WTC11 (cell line): ENCODE measurements at regions not wholly inside any gene's neighbourhood (a gene's known extent, or its start where the extent isn't known, plus 50 kb on each side); places are given as distances from the start of the nearest gene placed in this dataset.

ENCODE experiments used
- ATAC-seq: fragments of 200-7000 bp; cut with Tn5 transposase; 2 replicates; pipeline ENCODE4 v1.10.0; 2021; ENCODE audit warnings: mild to moderate bottlenecking, moderate library complexity
- CTCF ChIA-PET: fragments of 300-600 bp; sonication (Branson Sonifier 250); formaldehyde crosslinking; loops from one replicate; lab custom pipeline; 2021; ENCODE audit warnings: antibody characterized with exemption; lab: Charles Lee
- POLR2A ChIA-PET: fragments of 350-600 bp; sonication (Branson Sonifier 250); formaldehyde crosslinking; loops from one replicate; lab custom pipeline; 2021; ENCODE audit warnings: antibody characterized with exemption; lab: Charles Lee
- DNase-seq: peaks from one replicate; pipeline ENCODE4 v3.0.0; 2021; ENCODE audit warnings: low spot score
- H3K27ac Mint-ChIP-seq: 2 replicates; pipeline ENCODE4 v1.8.0; 2021; ENCODE audit warnings: mixed read lengths
- H3K27me3 Mint-ChIP-seq: 2 replicates; pipeline ENCODE4 v1.8.0; 2021; ENCODE audit warnings: low read depth, mild to moderate bottlenecking, moderate library complexity, mixed read lengths
- H3K36me3 Mint-ChIP-seq: 2 replicates; pipeline ENCODE4 v1.8.0; 2021; ENCODE audit warnings: mixed read lengths
- H3K4me1 Mint-ChIP-seq: 2 replicates; pipeline ENCODE4 v1.8.0; 2022; ENCODE audit warnings: mixed read lengths
- H3K4me3 Mint-ChIP-seq: 2 replicates; pipeline ENCODE4 v1.8.0; 2021; ENCODE audit warnings: mild to moderate bottlenecking, moderate library complexity, mixed read lengths
- H3K9me3 Mint-ChIP-seq: 2 replicates; pipeline ENCODE4 v1.8.0; 2021; ENCODE audit warnings: mixed read lengths
- CREB1 ChIP-seq: sonication (generic); formaldehyde crosslinking; IDR thresholded peaks from 2 replicates; pipeline ENCODE4 v1.8.0; 2023; ENCODE audit warnings: mild to moderate bottlenecking, missing genetic modification reagents
- ESRRA ChIP-seq: sonication (generic); formaldehyde crosslinking; IDR thresholded peaks from 2 replicates; pipeline ENCODE4 v1.8.1; 2022; ENCODE audit warnings: mild to moderate bottlenecking, missing genetic modification reagents, borderline replicate concordance
- FOXJ3 ChIP-seq: sonication (generic); formaldehyde crosslinking; IDR thresholded peaks from 2 replicates; pipeline ENCODE4 v1.9.0; 2021; ENCODE audit warnings: missing genetic modification reagents, mild to moderate bottlenecking, borderline replicate concordance
- GABPB1 ChIP-seq: sonication (generic); formaldehyde crosslinking; IDR thresholded peaks from 2 replicates; pipeline ENCODE4 v1.8.1; 2023; ENCODE audit warnings: mild to moderate bottlenecking, missing genetic modification reagents
- HMGA2 ChIP-seq: fragments of 250-450 bp; sonication (Bioruptor Pico); IDR thresholded peaks from 2 replicates; pipeline ENCODE4 v1.4.0; 2021; ENCODE audit warnings: mild to moderate bottlenecking, moderate library complexity
- MXD4 ChIP-seq: fragments of 250-450 bp; sonication (Bioruptor Pico); IDR thresholded peaks from 2 replicates; pipeline ENCODE4 v1.8.0; 2021; ENCODE audit warnings: mild to moderate bottlenecking, moderate library complexity, borderline replicate concordance
- TP53 ChIP-seq: sonication (generic); formaldehyde crosslinking; IDR thresholded peaks from 2 replicates; pipeline ENCODE4 v1.8.1; 2023; ENCODE audit warnings: mild to moderate bottlenecking, missing genetic modification reagents
- ZNF423 ChIP-seq: fragments of 250-450 bp; sonication (Bioruptor Pico); IDR thresholded peaks from 2 replicates; pipeline ENCODE4 v2.1.2; 2022; ENCODE audit warnings: mild to moderate bottlenecking, moderate library complexity
- TF ChIP-seq, protein P1 (sequence below): sonication (generic); formaldehyde crosslinking; conservative IDR thresholded peaks from 2 replicates; pipeline ENCODE4 v1.8.1; 2023; ENCODE audit warnings: mild to moderate bottlenecking, low read depth, missing genetic modification reagents, moderate library complexity
- TF ChIP-seq, protein P2 (sequence below): fragments of 250-450 bp; sonication (Bioruptor Pico); IDR thresholded peaks from 2 replicates; pipeline ENCODE4 v2.1.2; 2022; ENCODE audit warnings: mild to moderate bottlenecking, moderate library complexity
- TF ChIP-seq, protein P3 (sequence below): sonication (generic); formaldehyde crosslinking; IDR thresholded peaks from 2 replicates; pipeline ENCODE4 v1.8.1; 2023; ENCODE audit warnings: mild to moderate bottlenecking, missing genetic modification reagents
- TF ChIP-seq, protein P4 (sequence below): fragments of 250-450 bp; sonication (Bioruptor Pico); IDR thresholded peaks from 2 replicates; pipeline ENCODE4 v1.9.0; 2021; ENCODE audit warnings: mild to moderate bottlenecking, borderline replicate concordance

DNA sequence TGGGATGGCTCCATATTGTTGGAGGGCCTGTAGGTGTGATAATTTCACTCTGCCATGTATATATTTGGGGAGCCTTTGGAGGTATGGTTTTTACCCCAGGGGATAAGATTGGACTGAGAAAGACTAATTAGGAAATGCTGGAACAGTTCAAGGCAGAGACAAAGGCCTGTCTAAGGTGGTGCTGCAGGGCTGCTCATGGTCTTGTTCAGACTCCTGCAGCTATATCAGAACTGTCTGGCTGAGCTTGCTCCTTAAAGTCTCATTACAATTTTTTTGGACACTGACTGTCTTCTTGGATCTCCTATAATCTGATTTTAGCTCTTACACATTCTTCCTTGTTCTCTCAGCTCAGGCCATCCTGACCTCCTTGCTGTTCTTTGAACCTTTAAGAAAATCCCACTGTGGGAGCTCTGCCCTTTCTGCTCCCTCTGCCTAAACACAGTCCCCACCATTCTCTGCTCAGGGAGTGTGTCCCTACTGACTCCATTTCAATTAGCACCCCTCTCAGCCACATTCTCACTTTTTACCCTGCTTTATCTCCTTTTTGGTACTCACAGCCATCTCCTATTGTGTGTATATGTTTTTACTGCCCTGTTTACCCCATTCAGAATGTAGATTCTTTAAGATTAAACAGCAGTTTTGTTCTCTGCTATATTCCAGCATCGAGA, 468.7 kb upstream of the FANCL start (continued):
- TF ChIP-seq, protein P1, sequence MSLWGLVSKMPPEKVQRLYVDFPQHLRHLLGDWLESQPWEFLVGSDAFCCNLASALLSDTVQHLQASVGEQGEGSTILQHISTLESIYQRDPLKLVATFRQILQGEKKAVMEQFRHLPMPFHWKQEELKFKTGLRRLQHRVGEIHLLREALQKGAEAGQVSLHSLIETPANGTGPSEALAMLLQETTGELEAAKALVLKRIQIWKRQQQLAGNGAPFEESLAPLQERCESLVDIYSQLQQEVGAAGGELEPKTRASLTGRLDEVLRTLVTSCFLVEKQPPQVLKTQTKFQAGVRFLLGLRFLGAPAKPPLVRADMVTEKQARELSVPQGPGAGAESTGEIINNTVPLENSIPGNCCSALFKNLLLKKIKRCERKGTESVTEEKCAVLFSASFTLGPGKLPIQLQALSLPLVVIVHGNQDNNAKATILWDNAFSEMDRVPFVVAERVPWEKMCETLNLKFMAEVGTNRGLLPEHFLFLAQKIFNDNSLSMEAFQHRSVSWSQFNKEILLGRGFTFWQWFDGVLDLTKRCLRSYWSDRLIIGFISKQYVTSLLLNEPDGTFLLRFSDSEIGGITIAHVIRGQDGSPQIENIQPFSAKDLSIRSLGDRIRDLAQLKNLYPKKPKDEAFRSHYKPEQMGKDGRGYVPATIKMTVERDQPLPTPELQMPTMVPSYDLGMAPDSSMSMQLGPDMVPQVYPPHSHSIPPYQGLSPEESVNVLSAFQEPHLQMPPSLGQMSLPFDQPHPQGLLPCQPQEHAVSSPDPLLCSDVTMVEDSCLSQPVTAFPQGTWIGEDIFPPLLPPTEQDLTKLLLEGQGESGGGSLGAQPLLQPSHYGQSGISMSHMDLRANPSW (CRISPR knock-in tag) = no peak
- no peak for TF ChIP-seq HMGA2 (CRISPR knock-in tag)
- TF ChIP-seq FOXJ3 = no peak
- TF ChIP-seq, protein P2, sequence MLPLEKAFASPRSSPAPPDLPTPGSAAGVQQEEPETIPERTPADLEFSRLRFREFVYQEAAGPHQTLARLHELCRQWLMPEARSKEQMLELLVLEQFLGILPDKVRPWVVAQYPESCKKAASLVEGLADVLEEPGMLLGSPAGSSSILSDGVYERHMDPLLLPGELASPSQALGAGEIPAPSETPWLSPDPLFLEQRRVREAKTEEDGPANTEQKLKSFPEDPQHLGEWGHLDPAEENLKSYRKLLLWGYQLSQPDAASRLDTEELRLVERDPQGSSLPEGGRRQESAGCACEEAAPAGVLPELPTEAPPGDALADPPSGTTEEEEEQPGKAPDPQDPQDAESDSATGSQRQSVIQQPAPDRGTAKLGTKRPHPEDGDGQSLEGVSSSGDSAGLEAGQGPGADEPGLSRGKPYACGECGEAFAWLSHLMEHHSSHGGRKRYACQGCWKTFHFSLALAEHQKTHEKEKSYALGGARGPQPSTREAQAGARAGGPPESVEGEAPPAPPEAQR (CRISPR knock-in tag) = no peak
- no peak for TF ChIP-seq ZNF423 (CRISPR knock-in tag)
- TF ChIP-seq ESRRA (CRISPR knock-in tag) = no peak
- no peak for TF ChIP-seq GABPB1 (CRISPR knock-in tag)
- TF ChIP-seq MXD4 (CRISPR knock-in tag) = no peak
- TF ChIP-seq, protein P3, sequence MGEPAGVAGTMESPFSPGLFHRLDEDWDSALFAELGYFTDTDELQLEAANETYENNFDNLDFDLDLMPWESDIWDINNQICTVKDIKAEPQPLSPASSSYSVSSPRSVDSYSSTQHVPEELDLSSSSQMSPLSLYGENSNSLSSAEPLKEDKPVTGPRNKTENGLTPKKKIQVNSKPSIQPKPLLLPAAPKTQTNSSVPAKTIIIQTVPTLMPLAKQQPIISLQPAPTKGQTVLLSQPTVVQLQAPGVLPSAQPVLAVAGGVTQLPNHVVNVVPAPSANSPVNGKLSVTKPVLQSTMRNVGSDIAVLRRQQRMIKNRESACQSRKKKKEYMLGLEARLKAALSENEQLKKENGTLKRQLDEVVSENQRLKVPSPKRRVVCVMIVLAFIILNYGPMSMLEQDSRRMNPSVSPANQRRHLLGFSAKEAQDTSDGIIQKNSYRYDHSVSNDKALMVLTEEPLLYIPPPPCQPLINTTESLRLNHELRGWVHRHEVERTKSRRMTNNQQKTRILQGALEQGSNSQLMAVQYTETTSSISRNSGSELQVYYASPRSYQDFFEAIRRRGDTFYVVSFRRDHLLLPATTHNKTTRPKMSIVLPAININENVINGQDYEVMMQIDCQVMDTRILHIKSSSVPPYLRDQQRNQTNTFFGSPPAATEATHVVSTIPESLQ (CRISPR knock-in tag) = no peak

DNA sequence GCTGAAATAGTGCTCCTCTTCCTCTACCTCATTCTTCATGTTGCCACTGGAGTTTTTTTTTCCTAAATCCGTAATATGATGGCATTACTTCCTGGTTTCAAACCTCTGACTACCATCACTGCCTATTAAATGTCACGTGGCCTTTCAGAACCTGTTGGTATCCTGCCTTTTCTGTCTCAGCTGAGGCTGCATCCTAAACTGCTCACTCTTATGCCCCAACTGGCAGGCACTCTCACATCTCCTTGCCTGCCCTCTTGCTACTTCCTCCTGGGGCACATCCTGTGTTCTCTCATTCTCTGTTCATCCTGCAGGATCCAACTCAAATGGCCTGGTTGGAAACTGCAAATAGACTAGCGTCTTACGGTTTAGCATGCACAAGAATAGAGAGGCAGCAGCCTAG, 468.1 kb upstream of the FANCL start:
- H3K27me3 Mint-ChIP-seq = no peaks in the 10 kb centered on the region
- CTCF ChIA-PET = interaction anchor here (1.5 kb wide), 1 partner anchor 12 kb away, joined by 4 read pairs; no protein-coding TSS in a partner anchor
- H3K4me1 Mint-ChIP-seq = peaks cover 4% of the 10 kb centered on the region
- POLR2A ChIA-PET = no interaction called here
- DNase-seq (no peak), ATAC-seq (peak; percentile 71)
- no peak overlapping the region for H3K4me3 Mint-ChIP-seq
- TF ChIP-seq, protein P4, sequence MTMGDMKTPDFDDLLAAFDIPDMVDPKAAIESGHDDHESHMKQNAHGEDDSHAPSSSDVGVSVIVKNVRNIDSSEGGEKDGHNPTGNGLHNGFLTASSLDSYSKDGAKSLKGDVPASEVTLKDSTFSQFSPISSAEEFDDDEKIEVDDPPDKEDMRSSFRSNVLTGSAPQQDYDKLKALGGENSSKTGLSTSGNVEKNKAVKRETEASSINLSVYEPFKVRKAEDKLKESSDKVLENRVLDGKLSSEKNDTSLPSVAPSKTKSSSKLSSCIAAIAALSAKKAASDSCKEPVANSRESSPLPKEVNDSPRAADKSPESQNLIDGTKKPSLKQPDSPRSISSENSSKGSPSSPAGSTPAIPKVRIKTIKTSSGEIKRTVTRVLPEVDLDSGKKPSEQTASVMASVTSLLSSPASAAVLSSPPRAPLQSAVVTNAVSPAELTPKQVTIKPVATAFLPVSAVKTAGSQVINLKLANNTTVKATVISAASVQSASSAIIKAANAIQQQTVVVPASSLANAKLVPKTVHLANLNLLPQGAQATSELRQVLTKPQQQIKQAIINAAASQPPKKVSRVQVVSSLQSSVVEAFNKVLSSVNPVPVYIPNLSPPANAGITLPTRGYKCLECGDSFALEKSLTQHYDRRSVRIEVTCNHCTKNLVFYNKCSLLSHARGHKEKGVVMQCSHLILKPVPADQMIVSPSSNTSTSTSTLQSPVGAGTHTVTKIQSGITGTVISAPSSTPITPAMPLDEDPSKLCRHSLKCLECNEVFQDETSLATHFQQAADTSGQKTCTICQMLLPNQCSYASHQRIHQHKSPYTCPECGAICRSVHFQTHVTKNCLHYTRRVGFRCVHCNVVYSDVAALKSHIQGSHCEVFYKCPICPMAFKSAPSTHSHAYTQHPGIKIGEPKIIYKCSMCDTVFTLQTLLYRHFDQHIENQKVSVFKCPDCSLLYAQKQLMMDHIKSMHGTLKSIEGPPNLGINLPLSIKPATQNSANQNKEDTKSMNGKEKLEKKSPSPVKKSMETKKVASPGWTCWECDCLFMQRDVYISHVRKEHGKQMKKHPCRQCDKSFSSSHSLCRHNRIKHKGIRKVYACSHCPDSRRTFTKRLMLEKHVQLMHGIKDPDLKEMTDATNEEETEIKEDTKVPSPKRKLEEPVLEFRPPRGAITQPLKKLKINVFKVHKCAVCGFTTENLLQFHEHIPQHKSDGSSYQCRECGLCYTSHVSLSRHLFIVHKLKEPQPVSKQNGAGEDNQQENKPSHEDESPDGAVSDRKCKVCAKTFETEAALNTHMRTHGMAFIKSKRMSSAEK (CRISPR knock-in tag) = no peak
- TF ChIP-seq CREB1 = no peak
- TF ChIP-seq ZNF423 (CRISPR knock-in tag) = no peak
- no peak for TF ChIP-seq TP53 (CRISPR knock-in tag)
- TF ChIP-seq, protein P3 (CRISPR knock-in tag) = no peak
- H3K9me3 Mint-ChIP-seq = no peaks in the 10 kb centered on the region
- H3K36me3 Mint-ChIP-seq = no peaks in the 10 kb centered on the region
- H3K27ac Mint-ChIP-seq = no peak overlapping the region; the same call in 1 of the 2 replicates
